ENCODE measurements at regions not wholly inside any gene's neighbourhood (a gene's known extent, or its start where the extent isn't known, plus 50 kb on each side); places are given as distances from the start of the nearest gene placed in this dataset.

DNA sequence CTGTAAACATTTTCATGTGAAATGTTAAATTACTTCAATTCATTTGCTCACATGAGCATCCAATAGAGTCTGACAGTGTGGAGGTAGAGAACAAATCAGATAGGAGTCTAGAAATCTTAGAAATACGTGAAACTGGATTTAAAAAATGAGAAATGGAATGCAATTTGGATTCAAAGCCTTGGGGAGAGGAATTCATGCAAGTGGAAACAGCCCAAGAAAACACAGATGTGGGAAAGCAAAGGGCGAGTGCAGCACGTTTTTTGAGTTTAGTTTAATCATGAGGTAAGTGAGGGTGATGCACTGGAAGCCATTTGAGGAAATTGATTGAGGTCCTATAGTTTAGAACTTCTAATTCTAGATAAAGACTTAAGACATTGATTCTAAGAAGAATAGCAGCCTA is 434.7 kb downstream of the C3orf38 start:
- TF ChIP-seq, protein P1, sequence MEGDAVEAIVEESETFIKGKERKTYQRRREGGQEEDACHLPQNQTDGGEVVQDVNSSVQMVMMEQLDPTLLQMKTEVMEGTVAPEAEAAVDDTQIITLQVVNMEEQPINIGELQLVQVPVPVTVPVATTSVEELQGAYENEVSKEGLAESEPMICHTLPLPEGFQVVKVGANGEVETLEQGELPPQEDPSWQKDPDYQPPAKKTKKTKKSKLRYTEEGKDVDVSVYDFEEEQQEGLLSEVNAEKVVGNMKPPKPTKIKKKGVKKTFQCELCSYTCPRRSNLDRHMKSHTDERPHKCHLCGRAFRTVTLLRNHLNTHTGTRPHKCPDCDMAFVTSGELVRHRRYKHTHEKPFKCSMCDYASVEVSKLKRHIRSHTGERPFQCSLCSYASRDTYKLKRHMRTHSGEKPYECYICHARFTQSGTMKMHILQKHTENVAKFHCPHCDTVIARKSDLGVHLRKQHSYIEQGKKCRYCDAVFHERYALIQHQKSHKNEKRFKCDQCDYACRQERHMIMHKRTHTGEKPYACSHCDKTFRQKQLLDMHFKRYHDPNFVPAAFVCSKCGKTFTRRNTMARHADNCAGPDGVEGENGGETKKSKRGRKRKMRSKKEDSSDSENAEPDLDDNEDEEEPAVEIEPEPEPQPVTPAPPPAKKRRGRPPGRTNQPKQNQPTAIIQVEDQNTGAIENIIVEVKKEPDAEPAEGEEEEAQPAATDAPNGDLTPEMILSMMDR (IDR thresholded peaks at IDR 0.05; ENCODE audit: extremely low read depth, missing control alignments) = no peak
- no peak for DNase-seq (ENCODE audit: low spot score)

DNA sequence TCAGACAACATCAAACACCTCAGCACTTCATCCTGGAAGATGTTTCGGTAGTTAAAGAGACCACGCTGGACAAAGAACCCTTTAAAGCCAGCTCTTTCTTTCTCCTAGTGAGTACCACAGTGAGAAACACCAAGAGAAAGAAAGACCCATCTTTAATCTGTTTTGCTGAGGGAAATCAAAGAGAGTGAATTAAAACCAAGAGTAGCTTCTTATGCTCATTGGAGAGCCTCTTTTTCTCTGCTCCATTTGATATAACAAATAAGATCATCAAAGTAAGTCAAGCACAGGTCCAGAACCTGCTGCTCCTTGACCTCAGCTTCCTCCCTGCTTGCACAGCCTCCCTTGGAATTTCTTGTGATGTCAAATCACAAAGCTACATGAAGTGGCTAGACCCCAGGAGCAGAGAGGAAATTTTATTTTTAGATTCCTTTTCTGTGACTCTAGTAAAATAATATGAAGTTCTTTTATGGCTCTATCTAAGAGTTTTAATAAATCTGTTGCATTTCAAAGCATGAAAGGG is 436.4 kb downstream of the C3orf38 start:
- no peak for DNase-seq (ENCODE audit: low spot score)
- TF ChIP-seq, protein P1 (IDR thresholded peaks at IDR 0.05; ENCODE audit: extremely low read depth, missing control alignments) = no peak

DNA sequence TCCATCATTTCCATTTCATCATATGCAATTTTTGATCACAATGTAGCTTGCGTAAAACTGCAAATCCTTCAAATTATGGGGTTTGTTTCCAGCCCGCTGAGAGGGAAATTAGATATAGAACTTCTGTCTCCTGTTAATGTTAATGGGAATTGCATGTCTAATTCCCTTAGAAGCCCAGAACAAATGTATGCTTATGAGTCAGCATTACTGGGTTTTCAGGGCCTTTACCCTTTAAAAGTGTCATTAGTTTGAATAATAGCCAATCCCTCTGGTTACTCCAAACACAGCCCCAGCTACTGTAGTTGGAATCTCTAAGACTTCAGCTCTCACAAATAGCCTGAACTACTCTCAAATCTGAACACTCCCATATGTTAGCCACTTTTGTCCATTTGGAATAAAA is 439.4 kb downstream of the C3orf38 start:
- no peak for DNase-seq (ENCODE audit: low spot score)
- TF ChIP-seq, protein P1 (IDR thresholded peaks at IDR 0.05; ENCODE audit: extremely low read depth, missing control alignments) = no peak

DNA sequence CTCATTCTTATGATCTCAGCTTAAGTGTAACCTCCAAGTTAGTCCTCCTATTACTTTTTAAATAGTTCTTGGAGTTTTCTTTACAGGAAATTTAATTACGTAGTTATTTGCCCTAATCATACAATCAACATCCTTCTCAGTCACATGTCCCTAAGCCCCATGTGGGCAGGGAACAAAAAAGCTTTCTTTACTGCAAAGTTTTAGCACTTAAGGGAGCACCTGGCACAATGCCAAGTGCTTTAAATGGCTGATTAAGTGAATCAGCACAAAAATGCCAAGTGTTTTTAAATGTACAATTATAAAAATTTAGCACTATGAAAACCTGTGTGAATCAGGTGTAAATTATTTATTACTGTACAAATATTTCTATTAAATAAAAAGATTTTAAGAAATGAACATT is 445.3 kb downstream of the C3orf38 start:
- TF ChIP-seq, protein P1 (IDR thresholded peaks at IDR 0.05; ENCODE audit: extremely low read depth, missing control alignments) = no peak
- no peak for DNase-seq (ENCODE audit: low spot score)

DNA sequence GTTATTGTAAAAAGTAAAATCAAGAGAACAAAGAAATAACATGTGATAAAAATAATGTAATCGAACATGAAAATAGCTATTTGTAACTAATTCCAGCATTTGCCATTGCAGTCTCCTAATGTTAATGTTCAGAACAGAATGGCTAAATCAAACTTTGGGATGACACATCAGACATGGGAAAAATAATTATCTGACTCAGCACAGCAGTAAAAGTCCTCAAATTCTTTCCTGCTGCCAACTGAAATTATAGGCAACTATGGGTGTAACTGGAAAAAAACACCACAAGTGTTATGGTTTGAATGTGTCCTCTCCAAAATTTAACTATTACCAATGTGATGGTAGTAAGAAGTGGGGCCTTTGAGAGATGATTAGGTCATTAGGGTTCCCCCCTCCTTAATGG is 446.7 kb downstream of the C3orf38 start:
- no peak for DNase-seq (ENCODE audit: low spot score)
- TF ChIP-seq, protein P1 (IDR thresholded peaks at IDR 0.05; ENCODE audit: extremely low read depth, missing control alignments) = no peak

DNA sequence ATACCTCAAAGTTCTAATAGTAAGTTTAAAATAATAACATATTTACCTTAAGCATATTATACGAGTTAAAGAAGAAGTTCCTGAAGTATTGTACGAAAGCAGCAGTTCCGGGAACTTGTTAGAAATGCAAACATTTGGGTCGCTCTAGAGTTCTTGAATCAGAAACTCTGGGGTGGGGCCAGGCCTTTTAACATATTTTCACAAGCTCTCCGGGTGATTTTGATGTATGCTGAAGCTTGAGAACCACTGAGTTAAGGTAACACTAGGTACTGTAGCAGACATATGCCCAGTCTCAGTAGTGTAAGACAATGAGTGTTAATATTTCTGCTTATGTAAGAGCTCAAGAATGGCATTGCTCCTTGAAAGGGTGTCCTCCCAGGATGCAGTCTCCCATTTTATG is 461.1 kb downstream of the C3orf38 start:
- DNase-seq (ENCODE audit: low spot score) = no peak
- TF ChIP-seq, protein P1 (IDR thresholded peaks at IDR 0.05; ENCODE audit: extremely low read depth, missing control alignments) = no peak

DNA sequence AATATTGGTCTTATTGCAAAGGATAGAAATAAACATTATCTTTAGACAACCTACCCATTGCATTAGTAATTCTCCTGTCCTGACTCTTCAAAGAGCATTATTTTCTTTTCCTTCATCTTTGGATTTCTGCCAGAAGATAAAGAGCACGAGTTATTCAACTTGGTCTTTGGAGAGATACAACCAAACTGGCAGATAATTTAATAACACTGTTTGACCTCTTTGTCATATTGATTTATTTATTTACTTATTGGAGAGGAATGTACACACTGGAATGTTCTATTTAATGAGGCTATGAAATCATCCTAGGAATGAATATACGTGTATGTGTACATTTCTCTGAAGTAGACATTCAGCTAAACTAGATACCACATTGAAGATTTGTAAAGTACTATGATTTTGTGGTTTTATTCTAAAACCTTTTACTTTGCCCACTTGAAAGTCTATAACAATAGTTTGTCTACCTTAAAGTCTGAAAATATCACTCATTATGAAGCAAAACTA is 462.1 kb downstream of the C3orf38 start:
- TF ChIP-seq, protein P1 (IDR thresholded peaks at IDR 0.05; ENCODE audit: extremely low read depth, missing control alignments) = no peak

More for the DNA sequence above, 462.1 kb downstream of the C3orf38 start:
- DNase-seq (ENCODE audit: low spot score) = no peak
